HG02981 (cell line): ENCODE measurements at regions not wholly inside any gene's neighbourhood (a gene's known extent, or its start where the extent isn't known, plus 50 kb on each side); places are given as distances from the start of the nearest gene placed in this dataset.
"Not testable (repeated sequence)": the region's sequence is repeated elsewhere in the genome, so short reads cannot be mapped to it uniquely, and the experiment has no call there.

Experiments used
- ATAC-seq: cut with Tn5 transposase; IDR thresholded peaks from one replicate; pipeline ENCODE4 v1.9.1; 2021; ENCODE audit warnings: mild to moderate bottlenecking, moderate library complexity; ENCODE audit not compliant: unreplicated experiment

DNA sequence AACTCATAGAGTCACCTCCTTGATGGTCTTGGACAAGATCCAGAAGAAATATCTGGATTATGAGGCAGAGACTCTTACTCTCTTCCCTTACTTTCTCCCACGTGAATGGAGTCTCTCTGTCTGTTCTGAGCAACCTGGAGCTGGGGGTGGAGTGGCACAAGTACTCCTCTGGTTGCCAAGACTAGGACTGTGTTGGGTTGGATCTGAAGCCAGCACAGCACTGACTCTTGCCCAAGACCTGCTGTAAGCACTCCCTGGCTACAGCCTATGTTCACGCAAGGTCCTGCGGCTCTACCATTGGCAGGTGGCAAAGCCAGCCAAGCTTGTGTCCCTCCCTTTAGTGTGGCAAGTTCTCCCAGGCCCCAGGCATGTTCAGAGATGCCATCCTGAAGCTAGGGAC lies 488.2 kb upstream of the NRG3 start:
- no peak for ATAC-seq

GRCh38 chr10:81403451-81403850 lies 471.5 kb upstream of the NRG3 start:
- no peak for ATAC-seq

DNA sequence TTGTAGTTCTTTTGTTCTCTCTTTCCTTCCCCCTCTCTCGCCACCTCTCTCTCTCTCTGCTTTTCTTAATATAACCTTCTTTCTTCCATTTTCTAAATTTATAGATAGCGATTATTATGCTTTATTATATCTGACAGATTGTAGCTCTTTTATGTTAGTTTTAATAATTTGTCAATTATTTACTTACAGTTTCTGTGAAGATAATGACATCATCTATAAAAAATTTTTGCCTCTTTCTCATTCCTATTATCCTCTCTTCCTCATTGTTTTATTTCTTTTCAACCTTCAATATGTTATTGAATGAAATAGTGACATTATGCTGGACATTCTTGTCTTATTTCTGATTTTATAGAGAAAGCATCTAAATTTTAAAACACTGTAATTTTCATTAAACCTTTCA lies 469.6 kb upstream of the NRG3 start:
- no peak for ATAC-seq

DNA sequence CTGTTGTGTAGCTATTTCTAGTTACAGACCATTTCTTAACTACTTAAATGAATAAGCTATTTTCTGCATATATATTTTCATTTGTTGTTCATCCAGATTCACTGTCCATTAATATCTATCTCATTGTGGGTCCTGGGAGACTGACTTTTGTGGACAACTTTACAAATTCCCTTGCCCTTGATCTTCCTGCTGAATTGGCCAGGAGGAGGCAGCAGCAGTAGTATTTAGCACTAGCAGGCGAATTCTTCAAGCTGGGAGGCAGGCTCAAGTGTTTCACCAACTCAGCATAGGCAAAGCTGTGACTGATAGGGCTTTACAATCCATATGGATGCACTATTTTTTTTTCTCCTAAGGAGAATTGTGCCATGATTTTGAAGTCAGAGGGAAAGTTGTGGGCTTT lies 461.0 kb upstream of the NRG3 start:
- ATAC-seq: no peak

DNA sequence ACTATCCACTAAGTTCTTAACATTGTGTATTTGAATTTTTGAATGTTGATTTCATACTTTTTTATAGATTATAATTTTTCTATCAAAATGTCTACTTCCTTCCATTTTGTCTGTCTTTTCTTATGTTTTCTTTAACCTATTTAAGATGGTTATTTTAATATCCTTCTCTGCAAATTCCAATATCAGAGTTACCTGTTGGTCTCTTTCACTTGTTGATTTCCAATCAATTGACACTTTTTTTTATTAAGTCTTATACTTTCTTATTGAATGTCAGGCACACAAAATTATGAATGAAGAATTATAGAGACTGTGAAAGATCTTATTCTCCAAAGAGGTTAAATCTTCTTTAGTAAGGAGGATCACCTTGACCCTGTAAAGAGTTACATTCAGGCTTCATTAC lies 448.3 kb upstream of the NRG3 start:
- no peak for ATAC-seq

DNA sequence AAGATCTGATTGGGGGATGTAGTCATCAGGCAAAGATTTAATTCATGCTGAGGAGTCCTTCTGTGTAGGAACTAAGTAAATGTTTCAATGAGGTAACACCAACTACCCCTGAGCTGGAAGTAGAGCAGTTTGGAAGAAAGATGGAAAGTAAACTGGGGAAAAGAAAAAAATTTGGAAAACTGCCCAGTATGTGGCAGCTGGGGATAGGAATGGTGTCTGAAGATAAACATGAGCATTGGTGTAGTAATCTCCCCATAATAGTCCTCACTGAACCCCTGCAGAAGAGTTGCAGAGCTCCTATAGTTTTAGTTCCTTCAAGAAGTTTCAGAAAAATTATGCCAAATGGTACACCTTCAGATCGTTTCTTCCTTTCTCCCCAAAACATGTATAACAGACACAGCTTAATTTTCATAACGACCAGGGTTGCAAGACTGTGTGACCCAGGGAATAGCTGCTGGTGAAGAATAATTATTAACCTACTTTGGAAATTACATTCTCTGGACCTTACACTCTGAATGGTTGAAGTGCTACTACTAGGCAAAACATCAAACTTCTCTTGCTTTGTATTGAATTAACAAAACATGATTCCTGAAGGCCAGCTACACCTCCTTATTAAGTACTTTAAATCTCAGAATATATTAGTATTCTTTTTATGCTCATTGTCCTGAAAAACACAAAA lies 446.4 kb upstream of the NRG3 start:
- no peak for ATAC-seq

DNA sequence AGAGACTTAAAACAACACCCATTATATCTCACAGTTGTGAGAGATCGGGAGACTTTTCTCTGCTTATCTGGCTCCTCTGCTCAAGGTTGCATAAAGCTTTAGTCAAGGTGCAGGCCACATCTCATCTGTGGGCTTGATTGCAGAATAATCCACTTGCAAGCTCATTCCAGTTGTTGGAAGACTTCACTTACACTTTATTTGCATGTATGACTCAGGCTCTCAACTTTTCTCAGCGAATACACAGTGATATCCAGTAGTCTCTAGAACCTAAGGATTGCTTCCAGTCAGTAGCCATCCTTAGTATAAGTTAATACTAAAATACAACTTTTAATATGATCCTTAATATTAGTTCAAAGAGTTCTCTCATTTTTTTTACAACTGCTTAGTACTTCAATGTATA lies 435.5 kb upstream of the NRG3 start:
- ATAC-seq: no peak

GRCh38 chr10:81441624-81442023 lies 433.4 kb upstream of the NRG3 start:
- ATAC-seq: not testable (repeated sequence)

GRCh38 chr10:81444242-81444929 lies 430.6 kb upstream of the NRG3 start:
- ATAC-seq: no peak

DNA sequence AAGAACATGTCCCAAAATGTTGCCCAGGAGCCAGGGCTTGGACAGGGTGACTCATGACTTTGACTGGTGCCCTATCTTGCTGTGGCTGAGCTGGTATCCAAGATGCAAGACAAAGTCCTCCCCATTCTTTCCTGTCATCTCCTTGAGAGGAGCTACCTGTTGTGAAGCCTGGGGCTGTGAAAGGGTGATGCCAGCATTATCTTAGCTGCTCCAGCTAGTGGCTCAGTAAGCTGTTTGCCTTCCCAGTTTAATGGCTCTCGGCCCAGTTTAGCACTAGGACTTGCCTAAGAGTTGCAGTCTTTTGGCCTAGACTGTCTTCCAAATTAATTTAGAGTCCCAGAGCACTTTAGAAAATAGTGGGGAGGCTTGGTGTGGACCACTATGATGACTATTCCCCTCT lies 424.3 kb upstream of the NRG3 start:
- no peak for ATAC-seq

- ATAC-seq: no peak
These were observed 402.0 kb upstream of the NRG3 start for GRCh38 chr10:81472927-81473470.

DNA sequence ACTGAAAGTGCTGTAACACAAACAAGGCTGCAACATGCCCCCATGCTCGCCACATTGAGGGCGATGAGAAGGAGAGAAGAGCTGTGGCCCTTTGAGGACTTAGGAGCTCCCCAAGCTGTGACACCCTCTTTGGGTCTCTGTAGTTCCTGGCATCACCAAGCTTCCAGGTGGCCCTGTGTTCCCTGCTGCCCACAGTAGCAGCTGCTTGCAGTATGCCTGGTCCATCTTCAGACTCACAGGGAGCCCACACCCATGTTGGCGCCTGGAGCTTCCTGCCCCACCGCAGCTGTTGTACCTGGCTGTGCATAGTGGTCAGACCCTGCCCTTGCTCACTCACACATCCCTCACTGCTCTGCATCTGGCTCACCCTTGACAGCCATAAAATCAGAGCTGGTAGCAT lies 401.2 kb upstream of the NRG3 start:
- no peak for ATAC-seq

DNA sequence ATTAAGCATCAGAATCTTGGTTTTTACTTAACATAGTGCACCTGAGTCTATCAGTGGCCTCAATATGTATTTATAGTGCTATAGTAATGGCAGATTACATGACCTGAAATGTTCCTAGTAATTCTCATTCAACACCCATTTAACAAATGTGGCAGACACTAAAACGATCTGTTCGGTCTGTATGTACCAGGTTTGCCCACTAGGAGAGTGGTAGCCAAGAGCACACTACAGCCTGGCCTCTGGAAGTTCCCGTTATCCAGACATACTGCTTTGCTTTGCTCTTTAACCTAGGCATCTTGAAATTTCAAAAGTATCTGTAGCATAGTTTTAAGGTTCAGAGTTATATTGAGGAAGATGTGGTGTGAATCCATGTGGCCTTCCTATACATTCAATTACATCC lies 395.7 kb upstream of the NRG3 start:
- ATAC-seq: no peak

GRCh38 chr10:81496626-81497025 lies 378.4 kb upstream of the NRG3 start:
- no peak for ATAC-seq

DNA sequence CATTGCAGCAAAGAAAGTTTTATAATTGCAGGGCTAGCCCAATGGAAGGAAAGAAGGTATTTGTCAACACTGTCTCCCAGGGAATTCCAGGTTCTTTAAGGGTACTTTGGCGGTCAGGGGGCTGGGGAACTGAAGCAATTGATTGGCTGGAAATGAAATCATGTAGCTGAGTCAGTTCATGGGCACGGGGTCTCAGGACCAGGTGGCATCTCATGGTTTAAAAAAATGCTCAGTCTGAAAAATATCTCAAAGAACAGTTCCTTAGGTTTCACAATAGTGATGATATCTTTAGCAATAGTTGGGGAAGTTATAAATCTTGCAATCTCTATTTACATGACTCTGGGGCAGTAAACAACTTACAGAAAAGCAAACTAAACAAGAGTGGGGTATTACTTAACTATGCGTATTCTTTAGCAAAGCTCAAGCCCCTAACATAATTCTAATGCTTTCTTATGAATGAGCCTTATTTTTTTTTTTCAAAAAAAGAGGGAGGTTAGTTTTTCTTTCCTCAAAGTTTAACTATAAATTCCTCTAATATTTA lies 376.9 kb upstream of the NRG3 start:
- no peak for ATAC-seq

DNA sequence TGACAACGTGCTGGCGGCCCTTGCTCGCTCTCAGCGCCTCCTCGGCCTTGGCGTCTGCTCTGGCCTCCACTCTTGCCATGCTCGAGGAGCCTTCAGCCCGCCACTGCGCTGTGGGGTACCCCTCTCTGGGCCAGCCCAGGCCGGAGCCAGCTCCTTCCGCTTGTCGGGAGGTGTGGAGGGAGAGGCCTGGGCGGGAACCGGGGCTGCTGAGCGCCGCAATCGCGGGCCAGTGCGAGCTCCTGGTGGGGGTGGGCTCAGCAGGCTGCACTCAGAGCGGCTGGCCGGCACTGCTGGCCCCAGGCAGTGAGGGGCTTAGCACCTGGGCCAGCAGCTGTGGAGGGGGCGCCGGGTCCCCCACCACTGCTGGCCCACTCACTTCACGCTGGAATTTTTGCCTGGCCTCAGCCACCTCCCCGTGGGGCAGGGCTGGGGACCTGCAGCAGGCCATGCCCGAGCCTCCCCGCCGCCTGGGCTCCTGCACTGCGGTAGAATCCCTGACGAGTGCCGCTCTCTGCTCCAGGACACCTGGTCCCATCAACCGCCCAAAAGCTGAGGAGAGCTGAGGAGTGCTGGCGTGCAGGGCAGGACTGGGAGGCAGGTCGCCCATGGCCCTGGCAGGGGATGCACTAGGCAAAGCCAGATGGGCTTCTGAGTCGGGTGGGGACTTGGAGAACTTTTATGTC lies 372.2 kb upstream of the NRG3 start:
- no peak for ATAC-seq

DNA sequence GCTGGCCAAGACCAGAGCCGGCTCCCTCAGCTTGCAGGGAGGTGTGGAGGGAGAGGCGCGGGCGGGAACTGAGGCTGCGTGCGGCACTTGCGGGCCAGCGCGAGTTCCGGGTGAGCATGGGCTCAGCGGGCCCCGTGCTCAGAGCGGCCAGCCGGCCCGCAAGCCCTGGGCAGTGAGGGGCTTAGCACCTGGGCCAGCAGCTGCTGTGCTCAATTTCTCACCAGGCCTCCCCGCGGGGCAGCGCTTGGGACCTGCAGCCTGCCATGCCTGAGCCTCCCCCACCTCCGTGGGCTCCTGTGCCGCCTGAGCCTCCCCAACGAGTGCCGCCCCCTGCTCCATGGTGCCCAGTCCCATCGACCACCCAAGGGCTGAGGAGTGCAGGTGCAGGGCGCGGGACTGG lies 369.2 kb upstream of the NRG3 start:
- not testable (repeated sequence) for ATAC-seq

DNA sequence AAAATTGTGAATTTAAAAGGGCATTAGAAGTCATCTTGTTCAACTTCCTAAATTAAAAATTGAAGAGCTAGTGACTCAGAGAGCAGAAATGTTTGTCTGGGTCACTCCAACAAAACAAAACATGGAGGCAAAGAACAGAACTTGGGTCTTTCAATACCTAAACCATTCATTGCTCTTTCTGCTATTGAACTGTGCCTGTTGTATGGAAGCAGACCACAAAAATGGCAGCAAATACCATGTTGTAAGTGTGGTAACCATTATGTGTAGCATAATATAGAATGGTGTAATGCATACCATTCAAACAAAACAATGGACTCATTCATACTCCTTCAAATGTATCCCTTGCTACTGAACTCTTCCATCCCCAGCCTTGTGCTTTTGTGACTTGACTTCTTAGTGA lies 360.2 kb upstream of the NRG3 start:
- ATAC-seq: no peak

DNA sequence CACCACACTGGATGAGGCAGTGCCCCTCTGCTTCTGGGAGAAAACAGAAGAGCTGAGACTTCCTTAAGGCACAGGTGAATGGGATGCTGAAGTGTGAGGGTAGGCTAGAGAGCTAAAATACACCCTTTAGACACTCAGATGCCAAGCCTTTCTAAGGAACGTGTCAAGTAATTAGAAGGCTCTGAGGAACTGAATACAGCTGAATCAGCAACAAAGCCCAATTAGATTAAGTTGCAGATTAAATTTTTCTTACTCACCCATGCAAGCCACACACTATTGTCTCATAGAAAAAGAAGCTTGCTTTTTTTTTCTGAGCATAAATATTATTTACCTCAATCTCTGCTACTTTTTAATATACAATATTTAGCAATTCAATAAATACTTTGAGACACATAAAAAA lies 354.3 kb upstream of the NRG3 start:
- no peak for ATAC-seq

DNA sequence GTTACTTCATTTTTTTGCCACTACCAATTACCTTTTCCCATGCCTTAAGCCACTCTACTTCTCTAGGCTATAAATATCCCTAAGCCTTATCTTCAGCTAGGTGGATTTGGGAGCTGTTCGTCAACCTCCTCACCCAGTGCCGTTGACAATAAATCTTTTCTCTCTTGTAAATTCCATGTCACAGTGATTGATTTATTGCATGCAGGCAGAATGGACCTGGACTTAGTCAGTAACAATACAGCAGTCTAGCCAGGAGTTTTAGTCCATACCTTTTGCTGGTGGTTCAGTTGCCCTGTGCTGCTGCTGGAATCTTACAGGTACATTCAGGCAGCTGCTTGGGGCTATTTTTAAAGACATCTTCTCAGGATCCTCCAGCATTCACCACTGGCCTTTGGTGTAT lies 350.5 kb upstream of the NRG3 start:
- ATAC-seq: no peak

DNA sequence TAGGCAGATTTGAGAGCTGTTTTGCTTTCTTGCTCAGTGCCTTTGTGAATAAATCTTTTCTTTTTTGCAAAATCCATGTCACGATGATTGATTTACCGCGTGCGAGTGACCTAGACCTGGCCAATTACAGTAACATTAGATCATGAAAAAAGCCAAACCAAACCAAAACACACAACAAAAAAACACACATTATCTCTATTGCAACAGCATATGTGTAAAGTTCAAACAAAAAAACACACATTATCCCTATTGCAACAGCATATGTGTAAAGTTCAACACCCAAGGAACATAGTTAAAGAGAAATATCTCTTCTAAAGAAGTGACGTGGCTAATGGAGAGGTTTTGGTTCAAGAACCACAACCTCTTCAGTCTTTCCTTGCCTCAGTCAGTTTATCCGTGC lies 342.6 kb upstream of the NRG3 start:
- ATAC-seq: no peak

DNA sequence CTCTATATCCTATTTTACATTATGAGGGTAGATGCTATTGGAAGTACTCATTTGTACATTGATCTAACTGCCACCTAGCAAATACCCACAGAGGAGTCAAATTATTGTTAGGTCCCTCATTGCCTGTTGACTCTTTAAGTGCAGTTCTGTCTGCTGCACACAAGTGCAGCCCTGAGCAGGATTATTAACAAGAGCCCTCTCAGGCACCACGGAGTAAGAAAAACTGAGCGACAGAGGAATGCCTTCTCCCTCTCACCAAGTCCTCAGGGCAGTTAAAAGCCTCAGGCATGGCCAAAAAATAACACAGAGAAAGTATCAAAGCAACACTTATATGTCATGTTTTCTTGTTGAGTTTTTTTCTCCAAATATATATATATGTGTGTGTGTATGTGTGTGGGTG lies 340.0 kb upstream of the NRG3 start:
- no peak for ATAC-seq
